ENCODE measurements at regions not wholly inside any gene's neighbourhood (a gene's known extent, or its start where the extent isn't known, plus 50 kb on each side); places are given as distances from the start of the nearest gene placed in this dataset.

GRCh38 chr18:25646971-25647370 lies 295.0 kb upstream of the ZNF521 start:
- no peak for DNase-seq (ENCODE audit: low read depth in 1 of 2, low spot score in 1 of 2)
- no peak for TF ChIP-seq JUND (IDR thresholded peaks at IDR 0.05; ENCODE audit: low read depth)
- in situ Hi-C loops (cut with HindIII; ENCODE audit: low pct_unique_long_range_greater_than_20kb, low sequenced_read_pairs), result no loop called here

- no peak for DNase-seq (ENCODE audit: low read depth in 1 of 2, low spot score in 1 of 2)
- in situ Hi-C loops (cut with HindIII; ENCODE audit: low pct_unique_long_range_greater_than_20kb, low sequenced_read_pairs), result no loop called here
- TF ChIP-seq JUND (IDR thresholded peaks at IDR 0.05; ENCODE audit: low read depth), result no peak
Observed at GRCh38 chr18:25639596-25639995, 287.6 kb upstream of the ZNF521 start.

- no peak for TF ChIP-seq JUND (IDR thresholded peaks at IDR 0.05; ENCODE audit: low read depth)
- in situ Hi-C loops (cut with HindIII; ENCODE audit: low pct_unique_long_range_greater_than_20kb, low sequenced_read_pairs), result no loop called here
- no peak for DNase-seq (ENCODE audit: low read depth in 1 of 2, low spot score in 1 of 2)
Observed at GRCh38 chr18:25633563-25633962, 281.6 kb upstream of the ZNF521 start.

GRCh38 chr18:25630682-25631081 lies 278.7 kb upstream of the ZNF521 start:
- no peak for TF ChIP-seq JUND (IDR thresholded peaks at IDR 0.05; ENCODE audit: low read depth)
- DNase-seq (ENCODE audit: low read depth in 1 of 2, low spot score in 1 of 2), result no peak
- in situ Hi-C loops (cut with HindIII; ENCODE audit: low pct_unique_long_range_greater_than_20kb, low sequenced_read_pairs), result no loop called here

GRCh38 chr18:25621682-25622081 lies 269.7 kb upstream of the ZNF521 start:
- no peak for TF ChIP-seq JUND (IDR thresholded peaks at IDR 0.05; ENCODE audit: low read depth)
- in situ Hi-C loops (cut with HindIII; ENCODE audit: low pct_unique_long_range_greater_than_20kb, low sequenced_read_pairs), result no loop called here
- no peak for DNase-seq (ENCODE audit: low read depth in 1 of 2, low spot score in 1 of 2)

- in situ Hi-C loops (cut with HindIII; ENCODE audit: low pct_unique_long_range_greater_than_20kb, low sequenced_read_pairs), result no loop called here
Observed at GRCh38 chr18:25621144-25621543, 269.2 kb upstream of the ZNF521 start.

GRCh38 chr18:25614168-25614567 lies 262.2 kb upstream of the ZNF521 start:
- in situ Hi-C loops (cut with HindIII; ENCODE audit: low pct_unique_long_range_greater_than_20kb, low sequenced_read_pairs), result no loop called here
- TF ChIP-seq JUND (IDR thresholded peaks at IDR 0.05; ENCODE audit: low read depth), result no peak
- DNase-seq (ENCODE audit: low read depth in 1 of 2, low spot score in 1 of 2), result no peak

More at GRCh38 chr18:25621144-25621543, 269.2 kb upstream of the ZNF521 start:
- TF ChIP-seq JUND (IDR thresholded peaks at IDR 0.05; ENCODE audit: low read depth), result no peak
- no peak for DNase-seq (ENCODE audit: low read depth in 1 of 2, low spot score in 1 of 2)

- no peak for DNase-seq (ENCODE audit: low read depth in 1 of 2, low spot score in 1 of 2)
- no peak for TF ChIP-seq JUND (IDR thresholded peaks at IDR 0.05; ENCODE audit: low read depth)
- in situ Hi-C loops (cut with HindIII; ENCODE audit: low pct_unique_long_range_greater_than_20kb, low sequenced_read_pairs), result no loop called here
Observed at GRCh38 chr18:25612466-25612865, 260.5 kb upstream of the ZNF521 start.

GRCh38 chr18:25608091-25608490 lies 256.1 kb upstream of the ZNF521 start:
- no peak for TF ChIP-seq JUND (IDR thresholded peaks at IDR 0.05; ENCODE audit: low read depth)
- in situ Hi-C loops (cut with HindIII; ENCODE audit: low pct_unique_long_range_greater_than_20kb, low sequenced_read_pairs), result no loop called here

GRCh38 chr18:25604894-25605597 lies 253.1 kb upstream of the ZNF521 start:
- no peak for DNase-seq (ENCODE audit: low read depth in 1 of 2, low spot score in 1 of 2)
- TF ChIP-seq JUND (IDR thresholded peaks at IDR 0.05; ENCODE audit: low read depth), result no peak
- in situ Hi-C loops (cut with HindIII; ENCODE audit: low pct_unique_long_range_greater_than_20kb, low sequenced_read_pairs), result no loop called here

More at GRCh38 chr18:25608091-25608490, 256.1 kb upstream of the ZNF521 start:
- DNase-seq (ENCODE audit: low read depth in 1 of 2, low spot score in 1 of 2), result no peak

GRCh38 chr18:25604196-25604893 lies 252.4 kb upstream of the ZNF521 start:
- in situ Hi-C loops (cut with HindIII; ENCODE audit: low pct_unique_long_range_greater_than_20kb, low sequenced_read_pairs), result no loop called here
- DNase-seq (ENCODE audit: low read depth in 1 of 2, low spot score in 1 of 2), result no peak
- no peak for TF ChIP-seq JUND (IDR thresholded peaks at IDR 0.05; ENCODE audit: low read depth)

- no peak for TF ChIP-seq JUND (IDR thresholded peaks at IDR 0.05; ENCODE audit: low read depth)
- in situ Hi-C loops (cut with HindIII; ENCODE audit: low pct_unique_long_range_greater_than_20kb, low sequenced_read_pairs), result no loop called here
- DNase-seq (ENCODE audit: low read depth in 1 of 2, low spot score in 1 of 2), result no peak
Observed at GRCh38 chr18:25599443-25599842, 247.5 kb upstream of the ZNF521 start.

GRCh38 chr18:25597476-25597875 lies 245.5 kb upstream of the ZNF521 start:
- in situ Hi-C loops (cut with HindIII; ENCODE audit: low pct_unique_long_range_greater_than_20kb, low sequenced_read_pairs), result no loop called here
- DNase-seq (ENCODE audit: low read depth in 1 of 2, low spot score in 1 of 2), result no peak
- no peak for TF ChIP-seq JUND (IDR thresholded peaks at IDR 0.05; ENCODE audit: low read depth)

Measured in T47D (cell line).